Liver (tissue), 8 donors: ENCODE measurements at regions not wholly inside any gene's neighbourhood (a gene's known extent, or its start where the extent isn't known, plus 50 kb on each side); places are given as distances from the start of the nearest gene placed in this dataset.
"Not testable (repeated sequence)": the region's sequence is repeated elsewhere in the genome, so short reads cannot be mapped to it uniquely, and the experiment has no call there.

Experiments used
- DNase-seq: peaks from one replicate; pipeline ENCODE4 v3.0.0-alpha.2; 2017; ENCODE audit warnings: low spot score
- H3K27ac ChIP-seq, 2 donors: one replicate each; pipeline ENCODE4 v1.7.0; 2013; ENCODE audit warnings: inconsistent platforms in 2 of 2, low read length in 2 of 2, control low read depth in 1 of 2, low read depth in 1 of 2, mild to moderate bottlenecking in 1 of 2
- H3K27me3 ChIP-seq, 4 donors: one replicate each; pipeline versions ENCODE4 v1.6.1 to v1.7.0; 2013; ENCODE audit warnings: low read length in 3 of 4, inconsistent platforms in 1 of 4, mild to moderate bottlenecking in 1 of 4, moderate library complexity in 1 of 4; ENCODE audit not compliant: control insufficient read depth in 4 of 4, insufficient read depth in 4 of 4
- H3K36me3 ChIP-seq, 4 donors: one replicate each; pipeline versions ENCODE4 v1.6.1 to v1.7.0; 2013; ENCODE audit warnings: low read length in 3 of 4, mild to moderate bottlenecking in 3 of 4, low read depth in 1 of 4, moderate library complexity in 1 of 4; ENCODE audit not compliant: control insufficient read depth in 4 of 4, insufficient read depth in 3 of 4
- H3K4me1 ChIP-seq, 4 donors: one replicate each; pipeline versions ENCODE4 v1.6.1 to v1.7.0; 2013; ENCODE audit warnings: low read length in 3 of 4, mild to moderate bottlenecking in 3 of 4, moderate library complexity in 1 of 4; ENCODE audit not compliant: control insufficient read depth in 4 of 4, insufficient read depth in 4 of 4
- H3K4me3 ChIP-seq, 3 donors: one replicate each; pipeline versions ENCODE4 v1.6.1 to v1.7.0; 2013; ENCODE audit warnings: low read length in 3 of 3, control low read depth in 1 of 3, low read depth in 1 of 3, mild to moderate bottlenecking in 1 of 3
- H3K9ac ChIP-seq, 2 donors: one replicate each; pipeline ENCODE4 v1.7.0; 2013; ENCODE audit warnings: low read length in 2 of 2, mild to moderate bottlenecking in 2 of 2, moderate library complexity in 2 of 2, control low read depth in 1 of 2, low read depth in 1 of 2
- H3K9me3 ChIP-seq, 4 donors: one replicate each; pipeline versions ENCODE4 v1.6.1 to v1.7.0; 2013; ENCODE audit warnings: low read length in 3 of 4; ENCODE audit not compliant: control insufficient read depth in 4 of 4
- EGR1 ChIP-seq, 2 donors: IDR thresholded peaks; 2 replicates each; pipeline ENCODE4 v1.6.1; 2016 to 2018; ENCODE audit warnings: antibody characterized with exemption in 2 of 2, low read depth in 2 of 2
- FOXA2 ChIP-seq: IDR thresholded peaks from 2 replicates; pipeline ENCODE4 v1.6.1; 2016; ENCODE audit warnings: antibody characterized with exemption
- GABPA ChIP-seq, 2 donors: IDR thresholded peaks in 1 of 2; conservative IDR thresholded peaks in 1 of 2; 2 replicates each; pipeline ENCODE4 v1.6.1; 2016; ENCODE audit warnings: antibody characterized with exemption in 2 of 2, mild to moderate bottlenecking in 1 of 2, moderate library complexity in 1 of 2
- HNF4A ChIP-seq, 2 donors: conservative IDR thresholded peaks; 2 replicates each; pipeline ENCODE4 v1.6.1; 2016; ENCODE audit warnings: antibody characterized with exemption in 2 of 2, mild to moderate bottlenecking in 2 of 2
- HNF4G ChIP-seq: IDR thresholded peaks from 2 replicates; pipeline ENCODE4 v1.6.1; 2016; ENCODE audit warnings: antibody characterized with exemption
- NR2F2 ChIP-seq: IDR thresholded peaks from 2 replicates; pipeline ENCODE4 v1.6.1; 2016; ENCODE audit warnings: antibody characterized with exemption
- RAD21 ChIP-seq, 2 donors: IDR thresholded peaks; 2 replicates each; pipeline ENCODE4 v1.6.1; 2016; ENCODE audit warnings: antibody characterized with exemption in 2 of 2, mild to moderate bottlenecking in 2 of 2
- YY1 ChIP-seq: IDR thresholded peaks from 2 replicates; pipeline ENCODE4 v1.6.1; 2016; ENCODE audit warnings: antibody characterized with exemption, mild to moderate bottlenecking
- WGBS: extraction: QIAGEN DNeasy Blood & Tissue Kit; methylation state at CpG from one replicate; pipeline ENCODE4 v1.1.7; 2013; 5-methylcytosine and 5-hydroxymethylcytosine counted together
- TF ChIP-seq, protein P1 (sequence below): fragments of 150-350 bp; IDR thresholded peaks from 2 replicates; pipeline ENCODE4 v1.5.1; 2017; ENCODE audit warnings: improper control_type of control experiment, low read depth, low read length; ENCODE audit not compliant: missing input control
- TF ChIP-seq, protein P2 (sequence below): IDR thresholded peaks from 2 replicates; pipeline ENCODE4 v1.6.1; 2016; ENCODE audit warnings: antibody characterized with exemption
- TF ChIP-seq, protein P3 (sequence below): IDR thresholded peaks from 2 replicates; pipeline ENCODE4 v1.6.1; 2016; ENCODE audit warnings: antibody characterized with exemption
- TF ChIP-seq, protein P4 (sequence below): IDR thresholded peaks from 2 replicates; pipeline ENCODE4 v1.6.1; 2016; ENCODE audit warnings: antibody characterized with exemption
- donor health status: healthy.
- donor health status: healthy.
- donor health status: healthy.
- donor health status: healthy.
- donor health status: healthy.

DNA sequence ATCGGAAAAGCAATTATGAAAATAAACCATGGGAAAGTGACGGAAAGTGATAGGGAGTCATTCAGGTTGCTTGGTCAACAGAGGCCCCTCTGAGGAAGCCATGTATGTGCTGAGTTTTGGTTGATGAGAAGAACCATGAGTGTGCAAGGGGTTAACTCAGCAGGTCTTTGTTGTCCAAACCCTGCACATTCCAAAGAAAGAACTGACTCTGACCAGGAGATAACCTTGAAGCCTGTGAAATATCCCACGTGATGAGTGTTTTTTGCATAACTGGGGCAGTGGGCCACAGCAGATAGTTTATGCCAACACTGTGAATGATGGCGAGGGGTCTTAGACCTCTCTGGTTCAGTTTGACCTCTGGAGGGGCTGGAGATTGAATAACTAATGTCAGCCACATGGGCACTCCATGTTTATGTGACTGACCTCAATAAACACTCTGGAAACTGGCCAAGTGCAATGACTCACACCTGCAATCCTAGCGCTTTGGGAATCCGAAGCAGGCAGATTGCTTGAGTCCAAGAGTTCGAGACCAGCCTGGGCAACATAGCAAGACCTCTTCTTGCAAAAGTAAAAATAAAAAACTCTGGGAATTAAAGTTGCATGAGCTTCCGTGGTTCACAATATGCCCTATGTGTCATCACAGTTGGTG is 154.0 kb upstream of the FOXK1 start:
- no peaks in the 10 kb centered on the region for H3K9me3 ChIP-seq
- no peaks in the 10 kb centered on the region for H3K36me3 ChIP-seq
- DNase-seq = no peak
- no peak overlapping the region for H3K27ac ChIP-seq
- no peak overlapping the region for H3K9ac ChIP-seq
- peaks cover 0 to 3% (median 0%) of the 10 kb centered on the region in 4 donors for H3K27me3 ChIP-seq
- no peaks in the 10 kb centered on the region for H3K4me1 ChIP-seq
- WGBS = 53% methylated on average over 8 of the region's 8 CpGs
- no peak for TF ChIP-seq NR2F2
- TF ChIP-seq GABPA (IDR thresholded peaks at IDR 0.05 in 1 of 2, conservative IDR thresholded peaks at IDR 0.05 in 1 of 2) = no peak
- TF ChIP-seq HNF4A (conservative IDR thresholded peaks at IDR 0.05) = no peak
- H3K4me3 ChIP-seq = no peak overlapping the region

DNA sequence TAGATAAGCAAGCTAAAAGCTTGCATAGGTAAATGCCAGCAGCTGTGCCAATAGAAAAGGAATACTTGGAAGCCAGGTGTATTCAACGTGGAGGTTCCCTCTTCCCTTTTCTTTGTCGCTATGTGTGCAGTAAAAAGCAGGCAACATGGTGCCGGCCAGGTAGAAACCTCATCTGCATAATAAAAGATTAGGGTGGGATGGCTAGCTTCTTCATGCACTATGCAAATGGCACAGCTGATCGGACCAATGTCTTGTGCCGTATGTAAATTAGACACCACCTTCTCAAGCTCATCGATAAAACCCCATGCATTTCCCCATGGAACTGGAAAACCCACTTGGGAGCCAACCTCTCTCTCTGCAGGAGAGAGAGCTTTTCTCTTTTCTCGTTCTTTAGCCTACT is 150.9 kb upstream of the FOXK1 start:
- Histone ChIP-seq H3K9me3 (no peaks in the 10 kb centered on the region), H3K4me1 (no peaks in the 10 kb centered on the region), H3K27ac (no peak overlapping the region), H3K4me3 (no peak overlapping the region), H3K9ac (no peak overlapping the region), H3K36me3 (no peaks in the 10 kb centered on the region), H3K27me3 (peaks cover 0 to 3% (median 2%) of the 10 kb centered on the region in 4 donors)
- TF ChIP-seq, protein P1, sequence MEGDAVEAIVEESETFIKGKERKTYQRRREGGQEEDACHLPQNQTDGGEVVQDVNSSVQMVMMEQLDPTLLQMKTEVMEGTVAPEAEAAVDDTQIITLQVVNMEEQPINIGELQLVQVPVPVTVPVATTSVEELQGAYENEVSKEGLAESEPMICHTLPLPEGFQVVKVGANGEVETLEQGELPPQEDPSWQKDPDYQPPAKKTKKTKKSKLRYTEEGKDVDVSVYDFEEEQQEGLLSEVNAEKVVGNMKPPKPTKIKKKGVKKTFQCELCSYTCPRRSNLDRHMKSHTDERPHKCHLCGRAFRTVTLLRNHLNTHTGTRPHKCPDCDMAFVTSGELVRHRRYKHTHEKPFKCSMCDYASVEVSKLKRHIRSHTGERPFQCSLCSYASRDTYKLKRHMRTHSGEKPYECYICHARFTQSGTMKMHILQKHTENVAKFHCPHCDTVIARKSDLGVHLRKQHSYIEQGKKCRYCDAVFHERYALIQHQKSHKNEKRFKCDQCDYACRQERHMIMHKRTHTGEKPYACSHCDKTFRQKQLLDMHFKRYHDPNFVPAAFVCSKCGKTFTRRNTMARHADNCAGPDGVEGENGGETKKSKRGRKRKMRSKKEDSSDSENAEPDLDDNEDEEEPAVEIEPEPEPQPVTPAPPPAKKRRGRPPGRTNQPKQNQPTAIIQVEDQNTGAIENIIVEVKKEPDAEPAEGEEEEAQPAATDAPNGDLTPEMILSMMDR = no peak
- TF ChIP-seq HNF4G = no peak
- no peak for TF ChIP-seq EGR1 (IDR thresholded peaks at IDR 0.05; ENCODE audit: low read depth in 2 of 2)
- TF ChIP-seq, protein P2, sequence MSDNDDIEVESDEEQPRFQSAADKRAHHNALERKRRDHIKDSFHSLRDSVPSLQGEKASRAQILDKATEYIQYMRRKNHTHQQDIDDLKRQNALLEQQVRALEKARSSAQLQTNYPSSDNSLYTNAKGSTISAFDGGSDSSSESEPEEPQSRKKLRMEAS = no peak
- TF ChIP-seq RAD21 (IDR thresholded peaks at IDR 0.05) = no peak
- no peak for TF ChIP-seq YY1
- 60% methylated on average over 7 of the region's 7 CpGs for WGBS
- DNase-seq = no peak

DNA sequence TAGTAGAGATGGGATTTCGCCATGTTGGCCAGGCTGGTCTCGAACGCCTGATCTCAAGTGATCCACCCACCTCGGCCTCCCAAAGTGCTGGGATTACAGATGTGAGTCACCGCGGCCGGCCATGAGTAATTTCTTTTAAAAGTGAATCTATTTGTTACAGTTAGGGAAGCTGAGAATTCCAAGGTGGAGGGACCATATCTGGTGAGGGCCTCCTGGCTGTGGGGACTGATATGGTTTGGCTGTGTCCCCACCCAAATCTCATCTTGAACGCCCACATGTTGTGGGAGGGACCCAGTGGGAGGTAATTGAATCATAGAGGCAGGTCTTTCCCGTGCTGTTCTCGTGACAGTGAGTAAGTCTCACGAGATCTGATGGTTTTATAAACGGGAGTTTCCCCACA is 148.8 kb upstream of the FOXK1 start:
- 78% methylated on average over 12 of the region's 12 CpGs for WGBS
- H3K9me3 ChIP-seq, H3K4me3 ChIP-seq, H3K4me1 ChIP-seq, H3K36me3 ChIP-seq, H3K9ac ChIP-seq, DNase-seq, H3K27ac ChIP-seq, H3K27me3 ChIP-seq: not testable (repeated sequence)

DNA sequence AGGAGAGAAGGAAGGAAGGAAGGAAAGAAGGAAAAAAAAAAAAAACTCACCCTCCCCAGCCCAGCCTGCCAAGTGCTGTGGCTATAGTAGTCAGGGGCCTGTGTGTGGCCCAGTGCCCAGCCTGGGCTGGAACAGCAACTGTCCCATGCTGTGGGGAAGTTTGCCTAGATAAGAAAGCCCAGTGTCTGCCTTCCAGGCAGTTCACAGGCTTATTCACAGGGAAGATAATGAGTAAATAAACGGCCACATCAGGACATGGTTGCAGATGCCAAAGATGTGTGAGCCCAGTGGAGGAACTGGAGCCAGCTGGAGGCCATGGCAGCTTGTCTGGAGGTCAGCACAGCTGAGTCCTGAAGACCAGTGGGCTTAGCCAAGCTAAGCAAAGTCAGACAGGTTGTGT is 132.4 kb upstream of the FOXK1 start:
- 23% methylated on average over 1 of the region's 1 CpG for WGBS
- Histone ChIP-seq H3K4me1 (no peaks in the 10 kb centered on the region), H3K27ac (no peak overlapping the region), H3K27me3 (no peaks in the 10 kb centered on the region), H3K4me3 (no peak overlapping the region), H3K36me3 (no peaks in the 10 kb centered on the region), H3K9me3 (peaks cover 4 to 7% (median 5%) of the 10 kb centered on the region in 4 donors), H3K9ac (no peak overlapping the region)
- no peak for DNase-seq
- TF ChIP-seq RAD21 (IDR thresholded peaks at IDR 0.05) = no peak
- no peak for TF ChIP-seq EGR1 (IDR thresholded peaks at IDR 0.05; ENCODE audit: low read depth in 2 of 2)
- TF ChIP-seq, protein P3, sequence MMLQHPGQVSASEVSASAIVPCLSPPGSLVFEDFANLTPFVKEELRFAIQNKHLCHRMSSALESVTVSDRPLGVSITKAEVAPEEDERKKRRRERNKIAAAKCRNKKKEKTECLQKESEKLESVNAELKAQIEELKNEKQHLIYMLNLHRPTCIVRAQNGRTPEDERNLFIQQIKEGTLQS = no peak
- TF ChIP-seq, protein P4, sequence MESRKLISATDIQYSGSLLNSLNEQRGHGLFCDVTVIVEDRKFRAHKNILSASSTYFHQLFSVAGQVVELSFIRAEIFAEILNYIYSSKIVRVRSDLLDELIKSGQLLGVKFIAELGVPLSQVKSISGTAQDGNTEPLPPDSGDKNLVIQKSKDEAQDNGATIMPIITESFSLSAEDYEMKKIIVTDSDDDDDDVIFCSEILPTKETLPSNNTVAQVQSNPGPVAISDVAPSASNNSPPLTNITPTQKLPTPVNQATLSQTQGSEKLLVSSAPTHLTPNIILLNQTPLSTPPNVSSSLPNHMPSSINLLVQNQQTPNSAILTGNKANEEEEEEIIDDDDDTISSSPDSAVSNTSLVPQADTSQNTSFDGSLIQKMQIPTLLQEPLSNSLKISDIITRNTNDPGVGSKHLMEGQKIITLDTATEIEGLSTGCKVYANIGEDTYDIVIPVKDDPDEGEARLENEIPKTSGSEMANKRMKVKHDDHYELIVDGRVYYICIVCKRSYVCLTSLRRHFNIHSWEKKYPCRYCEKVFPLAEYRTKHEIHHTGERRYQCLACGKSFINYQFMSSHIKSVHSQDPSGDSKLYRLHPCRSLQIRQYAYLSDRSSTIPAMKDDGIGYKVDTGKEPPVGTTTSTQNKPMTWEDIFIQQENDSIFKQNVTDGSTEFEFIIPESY = no peak
- no peak for TF ChIP-seq FOXA2
- TF ChIP-seq HNF4A (conservative IDR thresholded peaks at IDR 0.05) = no peak
- TF ChIP-seq GABPA (IDR thresholded peaks at IDR 0.05 in 1 of 2, conservative IDR thresholded peaks at IDR 0.05 in 1 of 2) = no peak
